IMR-90 (cell line): ENCODE measurements at regions not wholly inside any gene's neighbourhood (a gene's known extent, or its start where the extent isn't known, plus 50 kb on each side); places are given as distances from the start of the nearest gene placed in this dataset.

Source experiments
- ATAC-seq: fragments of 200-7000 bp; cut with Tn5 transposase; 2 replicates; pipeline ENCODE4 v1.9.1; 2020; ENCODE audit warnings: low read depth, mild to moderate bottlenecking, moderate library complexity
- BruUV-seq: library from RNA; stranded (reverse); fragments of 400-500 nt; replicated peaks from 2 replicates; lab custom pipeline; 2021; lab: Mats Ljungman, UMichigan
- CTCF ChIA-PET: fragments of 300-600 bp; formaldehyde crosslinking; extraction: SDS; loops from one replicate; lab custom pipeline; 2021; ENCODE audit warnings: antibody characterized with exemption; lab: Yijun Ruan, JAX
- POLR2A ChIA-PET: fragments of 300-600 bp; sonication (Branson Sonifier 250); formaldehyde crosslinking; loops from one replicate; lab custom pipeline; 2022; ENCODE audit warnings: antibody characterized with exemption; ENCODE audit not compliant: unreplicated experiment; lab: Charles Lee
- DNase-seq: peaks from one replicate; pipeline ENCODE4 v3.0.0; 2013
- H2AFZ ChIP-seq: replicated peaks from 2 replicates; pipeline ENCODE3; 2013; ENCODE audit warnings: low read length, mild to moderate bottlenecking; ENCODE audit not compliant: poor library complexity
- H2AK5ac ChIP-seq: 2 replicates; pipeline ENCODE4 v1.6.1; 2013; ENCODE audit warnings: low read depth, low read length, inconsistent platforms
- H2AK9ac ChIP-seq: replicated peaks from 2 replicates; pipeline ENCODE3; 2013; ENCODE audit warnings: mild to moderate bottlenecking, low read depth, low read length, moderate library complexity; ENCODE audit not compliant: poor library complexity
- H2BK120ac ChIP-seq: 2 replicates; pipeline ENCODE4 v1.6.1; 2013; ENCODE audit warnings: low read depth, low read length, inconsistent platforms
- H2BK15ac ChIP-seq: 3 replicates; pipeline ENCODE4 v1.6.1; 2013; ENCODE audit warnings: low read depth, low read length, inconsistent platforms
- H2BK20ac ChIP-seq: 2 replicates; pipeline ENCODE4 v1.6.1; 2013; ENCODE audit warnings: low read depth, mild to moderate bottlenecking, inconsistent platforms, low read length, moderate library complexity
- H2BK5ac ChIP-seq: 2 replicates; pipeline ENCODE4 v1.6.1; 2013; ENCODE audit warnings: mild to moderate bottlenecking, low read depth, low read length, inconsistent platforms; ENCODE audit not compliant: poor library complexity, severe bottlenecking
- H3K14ac ChIP-seq: replicated peaks from 2 replicates; pipeline ENCODE4 v1.6.1; 2013; ENCODE audit warnings: low read depth, low read length, inconsistent platforms
- H3K18ac ChIP-seq: 2 replicates; pipeline ENCODE4 v1.6.1; 2013; ENCODE audit warnings: low read depth, low read length, control low read depth
- H3K23ac ChIP-seq: 2 replicates; pipeline ENCODE4 v1.6.1; 2013; ENCODE audit warnings: low read depth, low read length, inconsistent platforms
- H3K27ac ChIP-seq: 2 replicates; pipeline ENCODE4 v1.5.1; 2013; ENCODE audit warnings: mild to moderate bottlenecking, control low read depth, low read length; ENCODE audit not compliant: insufficient read depth
- H3K27me3 ChIP-seq: 2 replicates; pipeline ENCODE4 v1.6.1; 2013; ENCODE audit warnings: low read length; ENCODE audit not compliant: control insufficient read depth, insufficient read depth
- H3K36me3 ChIP-seq: 2 replicates; pipeline ENCODE4 v1.6.1; 2013; ENCODE audit warnings: low read length, mixed read lengths; ENCODE audit not compliant: control insufficient read depth, insufficient read depth
- H3K4ac ChIP-seq: 2 replicates; pipeline ENCODE4 v1.6.1; 2013; ENCODE audit warnings: low read depth, low read length, inconsistent platforms
- H3K4me1 ChIP-seq: 2 replicates; pipeline ENCODE4 v1.6.1; 2013; ENCODE audit warnings: low read length, mixed read lengths; ENCODE audit not compliant: control insufficient read depth, insufficient read depth
- H3K4me2 ChIP-seq: 2 replicates; pipeline ENCODE4 v1.6.1; 2013; ENCODE audit warnings: low read depth, mild to moderate bottlenecking, control low read depth, low read length, moderate library complexity
- H3K4me3 ChIP-seq: 2 replicates; pipeline ENCODE4 v1.5.1; 2013; ENCODE audit warnings: low read depth, mild to moderate bottlenecking, control low read depth, low read length, moderate library complexity; ENCODE audit not compliant: insufficient read depth
- H3K56ac ChIP-seq: 2 replicates; pipeline ENCODE4 v1.6.1; 2013; ENCODE audit warnings: low read length, inconsistent platforms; ENCODE audit not compliant: insufficient read depth; ENCODE audit errors: extremely low read depth
- H3K79me1 ChIP-seq, 2 experiments: 2 replicates each; pipeline ENCODE4 v1.6.1; 2013; ENCODE audit warnings: low read length in 2 of 2, inconsistent platforms in 1 of 2, low read depth in 1 of 2
- H3K9ac ChIP-seq: 2 replicates; pipeline ENCODE4 v1.6.1; 2013; ENCODE audit warnings: low read depth, low read length, control low read depth
- H3K9me1 ChIP-seq: 2 replicates; pipeline ENCODE4 v1.6.1; 2013; ENCODE audit warnings: low read length, inconsistent platforms; ENCODE audit not compliant: insufficient read depth
- H3K9me3 ChIP-seq: 2 replicates; pipeline ENCODE4 v1.6.1; 2013; ENCODE audit warnings: low read length; ENCODE audit not compliant: control insufficient read depth, insufficient read depth
- H4K20me1 ChIP-seq: 2 replicates; pipeline ENCODE4 v1.6.1; 2013; ENCODE audit warnings: low read length, inconsistent platforms; ENCODE audit not compliant: insufficient read depth
- H4K5ac ChIP-seq: 2 replicates; pipeline ENCODE4 v1.6.1; 2013; ENCODE audit warnings: mild to moderate bottlenecking, low read depth, low read length, control low read depth
- H4K8ac ChIP-seq, 2 experiments: 2 replicates each; pipeline ENCODE4 v1.6.1; 2013; ENCODE audit warnings: low read depth in 2 of 2, low read length in 2 of 2, control low read depth in 1 of 2, inconsistent platforms in 1 of 2
- H4K91ac ChIP-seq: 2 replicates; pipeline ENCODE4 v1.6.1; 2013; ENCODE audit warnings: low read depth, low read length, inconsistent platforms; ENCODE audit not compliant: insufficient read depth
- dilution Hi-C: fragments of 300-500 bp; cut with HindIII; formaldehyde crosslinking; loops from one replicate; pipeline ENCODE4 v1.14.3; 2018; ENCODE audit warnings: low sequenced_read_pairs; ENCODE audit not compliant: unreplicated experiment
- in situ Hi-C: fragments of 300-500 bp; cut with MboI; formaldehyde crosslinking; loops from 3 replicates; pipeline ENCODE4 v1.14.3; 2019; ENCODE audit warnings: low sequenced_read_pairs, inconsistent platforms, mixed read lengths
- intact Hi-C: fragments of 100-400 bp; cut with micrococcal nuclease; formaldehyde crosslinking; loops from 2 replicates; pipeline ENCODE4 v1.10.0; 2022
- TF ChIP-seq, protein P1 (sequence below): fragments of 150-350 bp; IDR thresholded peaks from 2 replicates; pipeline ENCODE4 v1.6.1; 2017; ENCODE audit warnings: mild to moderate bottlenecking, antibody characterized with exemption, low read length, low read depth

DNA sequence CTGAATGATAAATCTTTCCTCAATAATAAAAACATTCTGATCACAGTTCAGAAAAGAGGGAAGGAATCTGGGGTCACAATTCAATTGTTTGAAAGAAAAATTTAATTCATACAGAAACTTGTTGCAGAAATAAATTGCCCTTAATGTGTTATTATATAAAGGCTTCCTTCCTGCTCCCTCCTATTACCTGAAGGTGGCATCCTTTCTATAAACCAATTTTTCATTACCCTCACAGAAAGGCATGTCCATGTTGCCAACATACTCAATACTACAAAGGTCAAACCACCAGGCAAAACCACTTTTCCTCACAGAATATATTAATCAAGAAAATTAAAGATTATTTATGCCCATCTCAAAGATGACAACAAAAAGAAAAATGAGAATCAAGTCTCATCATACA, 194.3 kb upstream of the CT83 start:
- peaks cover 3% of the 10 kb centered on the region; the same call in 1 of the 2 replicates for H3K9me3 ChIP-seq
- H2BK20ac ChIP-seq = no peak overlapping the region
- H2AK5ac ChIP-seq = no peak overlapping the region
- TF ChIP-seq, protein P1, sequence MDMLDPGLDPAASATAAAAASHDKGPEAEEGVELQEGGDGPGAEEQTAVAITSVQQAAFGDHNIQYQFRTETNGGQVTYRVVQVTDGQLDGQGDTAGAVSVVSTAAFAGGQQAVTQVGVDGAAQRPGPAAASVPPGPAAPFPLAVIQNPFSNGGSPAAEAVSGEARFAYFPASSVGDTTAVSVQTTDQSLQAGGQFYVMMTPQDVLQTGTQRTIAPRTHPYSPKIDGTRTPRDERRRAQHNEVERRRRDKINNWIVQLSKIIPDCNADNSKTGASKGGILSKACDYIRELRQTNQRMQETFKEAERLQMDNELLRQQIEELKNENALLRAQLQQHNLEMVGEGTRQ = no peak
- BruUV-seq = no TSS peak
- no peak overlapping the region for H3K9ac ChIP-seq
- no peak overlapping the region for H3K23ac ChIP-seq
- no peak overlapping the region for H3K18ac ChIP-seq
- dilution Hi-C loops (no loop called here), in situ Hi-C loops (no loop called here), intact Hi-C loops (no loop called here)
- no peaks in the 10 kb centered on the region for H3K27me3 ChIP-seq
- H3K36me3 ChIP-seq = no peaks in the 10 kb centered on the region
- no peaks in the 10 kb centered on the region for H3K9me1 ChIP-seq
- no peak overlapping the region for H3K56ac ChIP-seq
- H2BK15ac ChIP-seq = no peak overlapping the region
- DNase-seq = no peak
- no peak overlapping the region for H2BK120ac ChIP-seq
- no peak overlapping the region for H3K14ac ChIP-seq
- no peak overlapping the region for H3K27ac ChIP-seq
- no peaks in the 10 kb centered on the region for H4K20me1 ChIP-seq
- no peak overlapping the region for H4K8ac ChIP-seq
- ChIA-PET CTCF (no interaction called here), POLR2A (no interaction called here)
- H2AK9ac ChIP-seq = no peak overlapping the region
- no peak overlapping the region for H4K91ac ChIP-seq
- no peak for ATAC-seq
- H3K4me1 ChIP-seq = no peaks in the 10 kb centered on the region
- no peak overlapping the region for H3K4me2 ChIP-seq
- H4K5ac ChIP-seq = no peak overlapping the region
- no peaks in the 10 kb centered on the region for H3K79me1 ChIP-seq
- no peak overlapping the region for H3K4ac ChIP-seq
- no peak overlapping the region for H2AFZ ChIP-seq
- no peak overlapping the region for H3K4me3 ChIP-seq
- H2BK5ac ChIP-seq = no peak overlapping the region
